HCT116 (cell line): ENCODE measurements at regions not wholly inside any gene's neighbourhood (a gene's known extent, or its start where the extent isn't known, plus 50 kb on each side); places are given as distances from the start of the nearest gene placed in this dataset.

Experiments used
- ATAC-seq: fragments of 200-7000 bp; cut with Tn5 transposase; 2 replicates; pipeline ENCODE4 v1.9.1; 2020; ENCODE audit warnings: mild to moderate bottlenecking, moderate library complexity
- BruUV-seq: library from RNA; stranded (reverse); fragments of 400-500 nt; replicated peaks from 2 replicates; lab custom pipeline; 2021; lab: Mats Ljungman, UMichigan
- CTCF ChIA-PET: fragments of 300-600 bp; sonication (Branson Sonifier 250); formaldehyde crosslinking; loops from one replicate; lab custom pipeline; 2021; ENCODE audit warnings: antibody characterized with exemption; lab: Charles Lee
- POLR2A ChIA-PET: fragments of 300-600, 350-600 bp; sonication (Branson Sonifier 250); formaldehyde crosslinking; loops from one replicate; lab custom pipeline; 2021; ENCODE audit warnings: antibody characterized with exemption; lab: Charles Lee
- RAD21 ChIA-PET, 2 experiments: fragments of 300-600 bp; sonication (Branson Sonifier 250); formaldehyde crosslinking; loops; one replicate each; lab custom pipeline; 2023; ENCODE audit warnings: low total read pairs in 2 of 2; ENCODE audit not compliant: uncharacterized antibody in 2 of 2, unreplicated experiment in 2 of 2, low non-redundant PET in 1 of 2; lab: Charles Lee
- DNase-seq: peaks from one replicate; pipeline ENCODE4 v3.0.0-alpha.2; 2010; ENCODE audit warnings: low read depth, low spot score
- H2AFZ ChIP-seq: fragments of 200-600 bp; shearing (Covaris generic), sonication (generic); 2 replicates; pipeline ENCODE4 v1.6.1; 2017; ENCODE audit warnings: low read depth, mixed run types, mixed read lengths, antibody characterized with exemption, low read length; ENCODE audit not compliant: poor library complexity, severe bottlenecking
- H3K27ac ChIP-seq: 2 replicates; pipeline ENCODE4 v1.5.1; 2012; ENCODE audit warnings: low read depth, low read length
- H3K27me3 ChIP-seq: fragments of 200-600 bp; sonication (generic); 2 replicates; pipeline ENCODE4 v1.6.1; 2016; ENCODE audit warnings: mixed run types, low read length, mixed read lengths; ENCODE audit not compliant: insufficient read depth
- H3K36me3 ChIP-seq, 2 experiments: fragments of 200-500 bp in 1 of 2; fragments of 200-600 bp in 1 of 2; sonication (Bioruptor generic) in 1 of 2; sonication (generic) in 1 of 2; 2 replicates each; pipeline versions ENCODE4 v1.5.1 to v1.6.1; 2014 to 2016; ENCODE audit warnings: low read length in 2 of 2, inconsistent platforms in 1 of 2, mixed read lengths in 1 of 2, mixed run types in 1 of 2; ENCODE audit not compliant: insufficient read depth in 2 of 2, control insufficient read depth in 1 of 2
- H3K4me1 ChIP-seq, 2 experiments: fragments of 200-600 bp in 1 of 2; sonication (generic) in 1 of 2; 2 replicates each; pipeline versions ENCODE4 v1.5.1 to v1.6.1; 2012 to 2017; ENCODE audit warnings: low read length in 2 of 2, inconsistent platforms in 1 of 2, mild to moderate bottlenecking in 1 of 2, mixed read lengths in 1 of 2, mixed run types in 1 of 2, moderate library complexity in 1 of 2; ENCODE audit not compliant: insufficient read depth in 2 of 2, control insufficient read depth in 1 of 2
- H3K4me2 ChIP-seq: fragments of 200-600 bp; sonication (generic); 2 replicates; pipeline ENCODE4 v1.6.1; 2017; ENCODE audit warnings: mixed run types, low read length, mixed read lengths
- H3K4me3 ChIP-seq, 2 experiments: fragments of 200-600 bp in 1 of 2; sonication (generic) in 1 of 2; replicated peaks in 1 of 2; 2 replicates each; pipeline ENCODE4 v1.5.1; 2011 to 2016; ENCODE audit warnings: low read length in 2 of 2, control low read depth in 1 of 2, low read depth in 1 of 2, mild to moderate bottlenecking in 1 of 2, mixed read lengths in 1 of 2, mixed run types in 1 of 2
- H3K79me2 ChIP-seq: fragments of 200-600 bp; sonication (generic); 2 replicates; pipeline ENCODE4 v1.6.1; 2017; ENCODE audit warnings: mild to moderate bottlenecking, mixed run types, low read length, moderate library complexity, mixed read lengths; ENCODE audit not compliant: insufficient read depth
- H3K9ac ChIP-seq: fragments of 200-600 bp; sonication (generic); 2 replicates; pipeline ENCODE4 v1.6.1; 2016; ENCODE audit warnings: low read length, mixed read lengths
- H3K9me2 ChIP-seq: fragments of 200-600 bp; sonication (generic), shearing (Covaris generic); 2 replicates; pipeline ENCODE4 v1.6.1; 2017; ENCODE audit warnings: mixed run types, mild to moderate bottlenecking, moderate library complexity; ENCODE audit not compliant: insufficient read depth
- H3K9me3 ChIP-seq, 2 experiments: fragments of 200-500 bp in 1 of 2; fragments of 200-600 bp in 1 of 2; sonication (Bioruptor generic) in 1 of 2; sonication (generic) in 1 of 2; 2 replicates each; pipeline ENCODE4 v1.6.1; 2014 to 2017; ENCODE audit warnings: low read length in 2 of 2, mixed read lengths in 2 of 2, inconsistent platforms in 1 of 2, low read depth in 1 of 2, mild to moderate bottlenecking in 1 of 2, mixed run types in 1 of 2, moderate library complexity in 1 of 2; ENCODE audit not compliant: control insufficient read depth in 1 of 2, insufficient read depth in 1 of 2
- H4K20me1 ChIP-seq: fragments of 200-600 bp; sonication (generic), shearing (Covaris generic); 2 replicates; pipeline ENCODE4 v1.6.1; 2017; ENCODE audit warnings: mixed run types, mild to moderate bottlenecking, moderate library complexity; ENCODE audit not compliant: insufficient read depth
- ATF3 ChIP-seq: IDR thresholded peaks from 2 replicates; pipeline ENCODE4 v1.6.1; 2012
- CEBPB ChIP-seq: IDR thresholded peaks from 2 replicates; pipeline ENCODE4 v1.6.1; 2012; ENCODE audit warnings: low read depth
- EGR1 ChIP-seq: IDR thresholded peaks from 2 replicates; pipeline ENCODE4 v1.6.1; 2012; ENCODE audit warnings: low read depth
- ELF1 ChIP-seq: IDR thresholded peaks from 2 replicates; pipeline ENCODE4 v1.6.1; 2012; ENCODE audit warnings: low read depth, borderline replicate concordance
- EZH2 ChIP-seq: fragments of 200-600 bp; sonication (generic); IDR thresholded peaks from 2 replicates; pipeline ENCODE4 v1.6.1; 2017; ENCODE audit warnings: antibody characterized with exemption, mixed run types
- POLR2AphosphoS5 ChIP-seq: IDR thresholded peaks from 2 replicates; pipeline ENCODE4 v1.6.1; 2011; ENCODE audit warnings: mild to moderate bottlenecking, low read depth, low read length, moderate library complexity
- RAD21 ChIP-seq: IDR thresholded peaks from 2 replicates; pipeline ENCODE4 v1.6.1; 2012; ENCODE audit warnings: low read depth, mild to moderate bottlenecking
- SRF ChIP-seq: IDR thresholded peaks from 2 replicates; pipeline ENCODE4 v1.6.1; 2012; ENCODE audit warnings: low read depth
- TCF7L2 ChIP-seq: IDR thresholded peaks from 2 replicates; pipeline ENCODE4 v1.7.0; 2011; ENCODE audit warnings: borderline replicate concordance, inconsistent platforms; ENCODE audit not compliant: insufficient read depth, insufficient read length; ENCODE audit errors: extremely low read depth
- ZBTB33 ChIP-seq: IDR thresholded peaks from 2 replicates; pipeline ENCODE4 v1.6.1; 2011; ENCODE audit warnings: mild to moderate bottlenecking, low read length, moderate library complexity; ENCODE audit not compliant: insufficient replicate concordance; ENCODE audit errors: extremely low read depth
- intact Hi-C: fragments of 100-400 bp; cut with micrococcal nuclease; formaldehyde crosslinking; loops from 2 replicates; pipeline ENCODE4 v1.10.0; 2022
- TF ChIP-seq, protein P1 (sequence below), 3 experiments: fragments of 200-600 bp in 1 of 3; sonication (generic) in 1 of 3; IDR thresholded peaks in 2 of 3; conservative IDR thresholded peaks in 1 of 3; 2 replicates each; pipeline ENCODE4 v1.5.1; 2012 to 2017; ENCODE audit warnings: low read depth in 2 of 3, low read length in 2 of 3, antibody characterized with exemption in 1 of 3, borderline replicate concordance in 1 of 3, control low read depth in 1 of 3, mild to moderate bottlenecking in 1 of 3, mixed read lengths in 1 of 3, mixed run types in 1 of 3, moderate library complexity in 1 of 3; ENCODE audit not compliant: insufficient read depth in 1 of 3

- no peak overlapping the region for H3K27ac ChIP-seq
- no peak overlapping the region for H3K4me2 ChIP-seq
- POLR2A ChIA-PET: no interaction called here
- DNase-seq (no peak), ATAC-seq (no peak)
- H3K4me1 ChIP-seq: peaks cover 0 to 12% of the 10 kb centered on the region in 2 experiments; a peak in 2 of 4 replicates
- H3K36me3 ChIP-seq: no peaks in the 10 kb centered on the region
- RAD21 ChIA-PET: no interaction called here
- H3K9me2 ChIP-seq: no peaks in the 10 kb centered on the region
- no peaks in the 10 kb centered on the region for H3K9me3 ChIP-seq
- H3K27me3 ChIP-seq: no peaks in the 10 kb centered on the region
- H3K4me3 ChIP-seq: no peak overlapping the region
- TF ChIP-seq ZBTB33 (no peak), EGR1 (no peak), CEBPB (no peak), EZH2 (no peak), ELF1 (no peak), SRF (no peak), POLR2AphosphoS5 (no peak), ATF3 (no peak), TCF7L2 (no peak), RAD21 (no peak)
- TF ChIP-seq, protein P1, sequence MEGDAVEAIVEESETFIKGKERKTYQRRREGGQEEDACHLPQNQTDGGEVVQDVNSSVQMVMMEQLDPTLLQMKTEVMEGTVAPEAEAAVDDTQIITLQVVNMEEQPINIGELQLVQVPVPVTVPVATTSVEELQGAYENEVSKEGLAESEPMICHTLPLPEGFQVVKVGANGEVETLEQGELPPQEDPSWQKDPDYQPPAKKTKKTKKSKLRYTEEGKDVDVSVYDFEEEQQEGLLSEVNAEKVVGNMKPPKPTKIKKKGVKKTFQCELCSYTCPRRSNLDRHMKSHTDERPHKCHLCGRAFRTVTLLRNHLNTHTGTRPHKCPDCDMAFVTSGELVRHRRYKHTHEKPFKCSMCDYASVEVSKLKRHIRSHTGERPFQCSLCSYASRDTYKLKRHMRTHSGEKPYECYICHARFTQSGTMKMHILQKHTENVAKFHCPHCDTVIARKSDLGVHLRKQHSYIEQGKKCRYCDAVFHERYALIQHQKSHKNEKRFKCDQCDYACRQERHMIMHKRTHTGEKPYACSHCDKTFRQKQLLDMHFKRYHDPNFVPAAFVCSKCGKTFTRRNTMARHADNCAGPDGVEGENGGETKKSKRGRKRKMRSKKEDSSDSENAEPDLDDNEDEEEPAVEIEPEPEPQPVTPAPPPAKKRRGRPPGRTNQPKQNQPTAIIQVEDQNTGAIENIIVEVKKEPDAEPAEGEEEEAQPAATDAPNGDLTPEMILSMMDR (IDR thresholded peaks at IDR 0.05 in 2 of 3, conservative IDR thresholded peaks at IDR 0.05 in 1 of 3; ENCODE audit: borderline replicate concordance in 1 of 3, insufficient read depth in 1 of 3, low read depth in 2 of 3, low read length in 2 of 3): no peak
- TF ChIP-seq, all 23 proteins: peak for 0
- H4K20me1 ChIP-seq: no peaks in the 10 kb centered on the region
- CTCF ChIA-PET: interaction anchor here (1.1 to 1.4 kb wide), 2 partner anchors 8 to 14 kb away, joined by 3 read pairs; no protein-coding TSS in a partner anchor
- intact Hi-C loops: loop anchor here (2.0 kb wide), 1 partner anchor 137 kb away; no protein-coding TSS in a partner anchor
- H2AFZ ChIP-seq: no peak overlapping the region
- no TSS peak for BruUV-seq
- H3K9ac ChIP-seq: no peak overlapping the region
- H3K79me2 ChIP-seq: no peaks in the 10 kb centered on the region
These were observed 129.6 kb downstream of the BARX1 start for GRCh38 chr9:93825348-93826115.
